ENCODE measurements at regions not wholly inside any gene's neighbourhood (a gene's known extent, or its start where the extent isn't known, plus 50 kb on each side); places are given as distances from the start of the nearest gene placed in this dataset.

GRCh38 chr20:50271176-50271575 is 80.5 kb downstream of the CEBPB start:
- no peak for TF ChIP-seq ZNF274 (IDR thresholded peaks at IDR 0.05; ENCODE audit: low read depth, low read length)
- TF ChIP-seq SUZ12 (IDR thresholded peaks at IDR 0.05; ENCODE audit: extremely low read depth, insufficient read depth, insufficient read length): no peak

All from NT2/D1 (cell line).